Neural progenitor cell (in vitro differentiated cells): ENCODE measurements at regions not wholly inside any gene's neighbourhood (a gene's known extent, or its start where the extent isn't known, plus 50 kb on each side); places are given as distances from the start of the nearest gene placed in this dataset.

Source experiments
- CTCF ChIP-seq: fragments of 200-600 bp; sonication (generic); IDR thresholded peaks from 2 replicates; pipeline ENCODE4 v1.5.1; 2017; ENCODE audit warnings: antibody characterized with exemption, mild to moderate bottlenecking
- EZH2 ChIP-seq: fragments of 200-600 bp; sonication (generic); IDR thresholded peaks from 2 replicates; pipeline ENCODE4 v1.6.1; 2017; ENCODE audit warnings: antibody characterized with exemption, mild to moderate bottlenecking, moderate library complexity
- EZH2phosphoT487 ChIP-seq: fragments of 200-600 bp; sonication (generic); IDR thresholded peaks from 2 replicates; pipeline ENCODE4 v1.6.1; 2017; ENCODE audit warnings: antibody characterized with exemption

- TF ChIP-seq EZH2: no peak
- no peak for TF ChIP-seq CTCF
- TF ChIP-seq EZH2phosphoT487: no peak
Observed at GRCh38 chr7:136533732-136534131, 334.7 kb upstream of the CHRM2 start.
